BJ (cell line): ENCODE measurements at regions not wholly inside any gene's neighbourhood (a gene's known extent, or its start where the extent isn't known, plus 50 kb on each side); places are given as distances from the start of the nearest gene placed in this dataset.

Source experiments
- CTCF ChIA-PET: fragments of 350-600 bp; formaldehyde crosslinking; extraction: SDS; loops from one replicate; lab custom pipeline; 2021; ENCODE audit warnings: antibody characterized with exemption, inconsistent platforms; lab: Yijun Ruan, JAX
- POLR2A ChIA-PET: fragments of 300-600 bp; sonication (Branson Sonifier 250); formaldehyde crosslinking; extraction: SDS; loops from one replicate; lab custom pipeline; 2021; ENCODE audit warnings: antibody characterized with exemption; lab: Charles Lee
- DNase-seq: peaks from one replicate; pipeline ENCODE4 v3.0.0-alpha.2; 2011; ENCODE audit warnings: low read depth
- H3K27me3 ChIP-seq: 2 replicates; pipeline ENCODE4 v1.6.0; 2011; ENCODE audit warnings: low read length; ENCODE audit not compliant: control insufficient read depth, insufficient read depth
- H3K36me3 ChIP-seq: 2 replicates; pipeline ENCODE4 v1.5.1; 2011; ENCODE audit warnings: low read length; ENCODE audit not compliant: control insufficient read depth, insufficient read depth
- H3K4me3 ChIP-seq: 2 replicates; pipeline ENCODE4 v1.5.1; 2011; ENCODE audit warnings: low read depth, mild to moderate bottlenecking, control low read depth, low read length
- CTCF ChIP-seq: IDR thresholded peaks from 2 replicates; pipeline ENCODE4 v1.5.1; 2011; ENCODE audit warnings: low read depth, mild to moderate bottlenecking, control low read depth, inconsistent platforms, low read length, moderate library complexity; ENCODE audit not compliant: insufficient read depth

- Histone ChIP-seq H3K27me3 (no peaks in the 10 kb centered on the region), H3K4me3 (no peak overlapping the region), H3K36me3 (no peaks in the 10 kb centered on the region)
- no peak for DNase-seq
- TF ChIP-seq CTCF = no peak
- ChIA-PET POLR2A (no interaction called here), CTCF (no interaction called here)
Observed at GRCh38 chr12:43158126-43158525, 393.9 kb downstream of the ADAMTS20 start.

GRCh38 chr12:43155376-43155775 is 396.6 kb downstream of the ADAMTS20 start:
- CTCF ChIA-PET = no interaction called here
- H3K36me3 ChIP-seq = no peaks in the 10 kb centered on the region
- DNase-seq = no peak
- no peak for TF ChIP-seq CTCF
- no peak overlapping the region for H3K4me3 ChIP-seq
- POLR2A ChIA-PET = no interaction called here
- H3K27me3 ChIP-seq = no peaks in the 10 kb centered on the region

GRCh38 chr12:43154498-43155045 is 397.4 kb downstream of the ADAMTS20 start:
- Histone ChIP-seq H3K27me3 (no peaks in the 10 kb centered on the region), H3K36me3 (no peaks in the 10 kb centered on the region), H3K4me3 (no peak overlapping the region)
- ChIA-PET POLR2A (no interaction called here), CTCF (no interaction called here)
- no peak for TF ChIP-seq CTCF
- DNase-seq = no peak

GRCh38 chr12:43151441-43151981 is 400.5 kb downstream of the ADAMTS20 start:
- TF ChIP-seq CTCF = no peak
- no peak overlapping the region for H3K4me3 ChIP-seq
- ChIA-PET CTCF (interaction anchor here (1.1 kb wide), 1 partner anchor 668 kb away, joined by 3 read pairs; no protein-coding TSS in a partner anchor), POLR2A (interaction anchor here (0.7 to 1.0 kb wide), 2 partner anchors 11 to 163 kb away, joined by 3 to 4 read pairs; no protein-coding TSS in a partner anchor)
- H3K27me3 ChIP-seq = no peaks in the 10 kb centered on the region
- H3K36me3 ChIP-seq = no peaks in the 10 kb centered on the region
- DNase-seq = peak; percentile 93

GRCh38 chr12:43148691-43149090 is 403.3 kb downstream of the ADAMTS20 start:
- no peak for DNase-seq
- no peaks in the 10 kb centered on the region for H3K27me3 ChIP-seq
- CTCF ChIA-PET = no interaction called here
- no peak for TF ChIP-seq CTCF
- H3K36me3 ChIP-seq = no peaks in the 10 kb centered on the region
- POLR2A ChIA-PET = interaction anchor here (0.7 kb wide), 1 partner anchor 19 kb away, joined by 5 read pairs; no protein-coding TSS in a partner anchor
- no peak overlapping the region for H3K4me3 ChIP-seq
